AG04449 (cell line): ENCODE measurements at regions not wholly inside any gene's neighbourhood (a gene's known extent, or its start where the extent isn't known, plus 50 kb on each side); places are given as distances from the start of the nearest gene placed in this dataset.

Experiments
- CTCF ChIA-PET: fragments of 350-600 bp; formaldehyde crosslinking; extraction: SDS; loops from one replicate; lab custom pipeline; 2021; ENCODE audit warnings: antibody characterized with exemption; lab: Yijun Ruan, JAX
- POLR2A ChIA-PET: fragments of 400-600, 350-600 bp; formaldehyde crosslinking; extraction: SDS; loops from one replicate; lab custom pipeline; 2020; ENCODE audit warnings: antibody characterized with exemption, inconsistent platforms; lab: Yijun Ruan, JAX
- DNase-seq: peaks from one replicate; pipeline ENCODE4 v3.0.0-alpha.2; 2010; ENCODE audit warnings: low read depth, low spot score
- H3K4me3 ChIP-seq: 2 replicates; pipeline ENCODE4 v1.5.1; 2011; ENCODE audit warnings: low read depth, mild to moderate bottlenecking, control low read depth, low read length
- TF ChIP-seq, protein P1 (sequence below): IDR thresholded peaks from one replicate; pipeline ENCODE4 v1.5.1; 2011; ENCODE audit warnings: mild to moderate bottlenecking, moderate library complexity, low read length, control low read depth, inconsistent platforms; ENCODE audit not compliant: insufficient read depth; ENCODE audit errors: missing control alignments

- DNase-seq = no peak
- TF ChIP-seq, protein P1, sequence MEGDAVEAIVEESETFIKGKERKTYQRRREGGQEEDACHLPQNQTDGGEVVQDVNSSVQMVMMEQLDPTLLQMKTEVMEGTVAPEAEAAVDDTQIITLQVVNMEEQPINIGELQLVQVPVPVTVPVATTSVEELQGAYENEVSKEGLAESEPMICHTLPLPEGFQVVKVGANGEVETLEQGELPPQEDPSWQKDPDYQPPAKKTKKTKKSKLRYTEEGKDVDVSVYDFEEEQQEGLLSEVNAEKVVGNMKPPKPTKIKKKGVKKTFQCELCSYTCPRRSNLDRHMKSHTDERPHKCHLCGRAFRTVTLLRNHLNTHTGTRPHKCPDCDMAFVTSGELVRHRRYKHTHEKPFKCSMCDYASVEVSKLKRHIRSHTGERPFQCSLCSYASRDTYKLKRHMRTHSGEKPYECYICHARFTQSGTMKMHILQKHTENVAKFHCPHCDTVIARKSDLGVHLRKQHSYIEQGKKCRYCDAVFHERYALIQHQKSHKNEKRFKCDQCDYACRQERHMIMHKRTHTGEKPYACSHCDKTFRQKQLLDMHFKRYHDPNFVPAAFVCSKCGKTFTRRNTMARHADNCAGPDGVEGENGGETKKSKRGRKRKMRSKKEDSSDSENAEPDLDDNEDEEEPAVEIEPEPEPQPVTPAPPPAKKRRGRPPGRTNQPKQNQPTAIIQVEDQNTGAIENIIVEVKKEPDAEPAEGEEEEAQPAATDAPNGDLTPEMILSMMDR = no peak
- POLR2A ChIA-PET = no interaction called here
- H3K4me3 ChIP-seq = no peak overlapping the region
- CTCF ChIA-PET = no interaction called here
Measured at GRCh38 chr21:19781881-19782652, 1216.1 kb upstream of the NCAM2 start.

GRCh38 chr21:19785941-19786340 is 1212.3 kb upstream of the NCAM2 start:
- DNase-seq = no peak
- ChIA-PET POLR2A (no interaction called here), CTCF (no interaction called here)
- TF ChIP-seq, protein P1 = no peak
- H3K4me3 ChIP-seq = no peak overlapping the region

GRCh38 chr21:19792004-19792403 is 1206.2 kb upstream of the NCAM2 start:
- TF ChIP-seq, protein P1 = no peak
- no peak for DNase-seq
- POLR2A ChIA-PET = no interaction called here
- H3K4me3 ChIP-seq = no peak overlapping the region
- CTCF ChIA-PET = no interaction called here

GRCh38 chr21:19807201-19807600 is 1191.0 kb upstream of the NCAM2 start:
- TF ChIP-seq, protein P1 = no peak
- CTCF ChIA-PET = no interaction called here
- POLR2A ChIA-PET = no interaction called here
- no peak for DNase-seq
- no peak overlapping the region for H3K4me3 ChIP-seq

DNA sequence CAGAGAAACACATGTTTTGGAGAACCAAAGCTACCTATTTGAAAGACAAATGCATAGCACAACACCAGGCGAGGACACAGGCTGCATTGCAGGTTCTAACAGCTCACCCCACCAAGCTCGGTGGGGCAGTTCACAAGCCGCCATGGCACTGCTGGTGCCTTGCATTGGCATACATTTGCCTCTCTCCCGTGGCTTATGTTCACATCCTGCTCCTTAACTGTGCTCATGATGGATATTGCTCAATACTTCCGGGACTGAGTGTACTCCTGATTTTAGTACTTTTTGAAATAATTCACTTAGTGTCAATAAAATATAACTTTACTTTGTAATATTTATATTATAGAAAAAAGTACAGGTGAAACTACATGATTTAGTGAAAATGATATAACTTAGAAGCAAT is 1187.4 kb upstream of the NCAM2 start:
- ChIA-PET POLR2A (no interaction called here), CTCF (no interaction called here)
- no peak for DNase-seq
- no peak overlapping the region for H3K4me3 ChIP-seq
- TF ChIP-seq, protein P1 = no peak

DNA sequence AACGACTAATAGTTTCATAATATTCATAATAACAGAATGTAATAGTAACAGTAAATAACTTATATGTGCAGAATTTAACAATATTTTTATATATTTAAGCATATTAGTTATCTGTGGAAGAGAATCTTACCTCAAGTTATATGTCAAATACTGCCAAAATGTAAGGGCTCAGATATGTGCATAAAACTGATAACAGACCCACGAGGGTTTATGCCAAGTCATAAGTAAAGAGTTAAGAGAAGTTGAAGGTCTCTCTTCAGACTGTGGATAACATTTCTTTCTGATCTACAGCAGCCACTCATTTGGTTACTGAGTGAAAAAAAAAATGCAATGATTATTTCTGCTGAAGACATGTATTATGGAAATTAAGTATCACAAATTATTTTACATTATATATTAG is 1167.8 kb upstream of the NCAM2 start:
- POLR2A ChIA-PET = no interaction called here
- H3K4me3 ChIP-seq = no peak overlapping the region
- TF ChIP-seq, protein P1 = no peak
- CTCF ChIA-PET = no interaction called here
- no peak for DNase-seq
